ENCODE measurements at regions not wholly inside any gene's neighbourhood (a gene's known extent, or its start where the extent isn't known, plus 50 kb on each side); places are given as distances from the start of the nearest gene placed in this dataset.
"Not testable (repeated sequence)": the region's sequence is repeated elsewhere in the genome, so short reads cannot be mapped to it uniquely, and the experiment has no call there.

DNA sequence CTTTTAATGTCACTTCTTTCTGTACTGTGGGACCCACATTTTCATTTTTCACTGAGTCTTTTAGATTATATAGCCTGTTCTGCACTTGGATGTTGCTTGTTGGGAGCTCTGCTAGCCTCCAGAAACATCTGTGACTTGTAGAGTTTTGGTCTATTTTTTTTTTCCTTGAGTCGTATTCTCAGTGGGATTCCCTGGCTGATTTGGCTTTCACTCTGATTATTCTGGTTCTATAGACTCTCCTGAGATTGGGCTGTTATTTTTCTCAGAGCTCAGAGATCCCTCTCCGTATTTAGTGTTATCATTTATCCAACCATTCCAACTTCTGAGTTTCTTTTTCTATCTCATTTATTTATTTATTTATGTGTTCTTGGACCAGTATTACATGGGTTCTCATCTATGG, 339.3 kb downstream of the FAM170A start:
- 0% methylated on average over 2 of the region's 2 CpGs for WGBS (ENCODE audit: insufficient coverage, low coverage, missing lambda C conversion rate)
- in situ Hi-C loops (cut with MboI) (no loop called here), intact Hi-C loops (cut with micrococcal nuclease) (no loop called here)
- no peaks in the 10 kb centered on the region for H3K27me3 ChIP-seq (ENCODE audit: control insufficient read depth in 2 of 2, insufficient read depth in 2 of 2, low read length in 2 of 2)
- no peaks in the 10 kb centered on the region for H3K4me1 ChIP-seq (replicated peaks in 1 of 2; ENCODE audit: control insufficient read depth in 2 of 2, insufficient read depth in 2 of 2, low read length in 2 of 2)
- H3K4me3 ChIP-seq = no peak overlapping the region
- CTCF ChIA-PET (ENCODE audit: low intra/inter-chr PET ratio) = no interaction called here
- DNase-seq (ENCODE audit: extremely low read depth in 1 of 4, low spot score in 3 of 4) (no peak), FAIRE-seq (no peak), ATAC-seq (no peak)
- BruUV-seq (replicated peaks) = no TSS peak
- no peak overlapping the region for H3K4me2 ChIP-seq (ENCODE audit: insufficient read depth, low read length)
- H3K27ac ChIP-seq (ENCODE audit: extremely low read depth, low read depth, low read length) = no peak overlapping the region
- H3K9me3 ChIP-seq (replicated peaks; ENCODE audit: control insufficient read depth, insufficient read depth, low read depth, low read length) = peaks cover 2% of the 10 kb centered on the region; the same call in 1 of the 2 replicates
- H4K20me1 ChIP-seq (replicated peaks; ENCODE audit: control insufficient read depth, insufficient read depth, low read length) = no peaks in the 10 kb centered on the region
- H3K9ac ChIP-seq (ENCODE audit: insufficient read depth in 1 of 2, low read depth in 2 of 2, low read length in 2 of 2) = no peak overlapping the region
- H2AFZ ChIP-seq (ENCODE audit: low read depth, low read length) = no peak overlapping the region
- no peaks in the 10 kb centered on the region for H3K36me3 ChIP-seq (ENCODE audit: control insufficient read depth, insufficient read depth, low read length)
- TF ChIP-seq FOXJ3 (CRISPR knock-in tag; IDR thresholded peaks at IDR 0.05) (no peak), SP2 (IDR thresholded peaks at IDR 0.05; ENCODE audit: extremely low read depth, low read depth, low read length, poor library complexity, severe bottlenecking) (no peak), TAF9B (IDR thresholded peaks at IDR 0.05; ENCODE audit: partially characterized antibody) (no peak), LCOR (CRISPR knock-in tag; IDR thresholded peaks at IDR 0.05) (no peak), ZSCAN29 (IDR thresholded peaks at IDR 0.05) (no peak), FIP1L1 (IDR thresholded peaks at IDR 0.05; ENCODE audit: low read depth, low read length, poor library complexity, severe bottlenecking) (no peak), CCAR2 (IDR thresholded peaks at IDR 0.05; ENCODE audit: low read depth, low read length) (no peak), ZNF764 (CRISPR knock-in tag; IDR thresholded peaks at IDR 0.05; ENCODE audit: low read depth) (no peak)
- H3K9me1 ChIP-seq (ENCODE audit: control insufficient read depth, insufficient read depth, low read length) = no peaks in the 10 kb centered on the region
- H3K79me2 ChIP-seq (ENCODE audit: control insufficient read depth, insufficient read depth, low read length) = no peaks in the 10 kb centered on the region
- POLR2A ChIA-PET = no interaction called here

DNA sequence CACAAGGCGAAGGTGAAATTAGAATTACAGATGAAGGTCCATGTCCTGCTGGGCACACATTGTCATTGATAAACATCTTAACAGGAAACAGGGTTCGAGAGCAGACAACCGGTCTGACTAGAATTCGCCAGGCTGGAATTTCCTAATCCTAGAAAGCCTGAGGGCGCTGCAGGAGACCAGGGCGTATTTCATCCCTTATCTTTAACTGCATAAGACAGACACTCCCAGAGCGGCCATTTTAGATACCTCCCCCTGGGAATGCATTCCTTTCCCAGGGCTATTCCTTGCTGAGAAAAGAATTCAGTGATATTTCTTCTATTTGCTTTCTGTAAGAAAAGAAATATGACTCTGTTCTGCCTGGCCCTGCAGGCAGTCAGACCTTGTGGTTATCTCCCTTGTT, 357.7 kb downstream of the FAM170A start:
- in situ Hi-C loops (cut with MboI); intact Hi-C loops (cut with micrococcal nuclease); H3K27ac ChIP-seq (ENCODE audit: extremely low read depth, low read depth, low read length); H3K36me3 ChIP-seq (ENCODE audit: control insufficient read depth, insufficient read depth, low read length); DNase-seq (ENCODE audit: extremely low read depth in 1 of 4, low spot score in 3 of 4); BruUV-seq (replicated peaks); H3K9me1 ChIP-seq (ENCODE audit: control insufficient read depth, insufficient read depth, low read length); H2AFZ ChIP-seq (ENCODE audit: low read depth, low read length); H3K4me1 ChIP-seq (replicated peaks in 1 of 2; ENCODE audit: control insufficient read depth in 2 of 2, insufficient read depth in 2 of 2, low read length in 2 of 2); H3K79me2 ChIP-seq (ENCODE audit: control insufficient read depth, insufficient read depth, low read length); H3K4me3 ChIP-seq; CTCF ChIA-PET (ENCODE audit: low intra/inter-chr PET ratio); H4K20me1 ChIP-seq (replicated peaks; ENCODE audit: control insufficient read depth, insufficient read depth, low read length); H3K27me3 ChIP-seq (ENCODE audit: control insufficient read depth in 2 of 2, insufficient read depth in 2 of 2, low read length in 2 of 2); H3K9ac ChIP-seq (ENCODE audit: insufficient read depth in 1 of 2, low read depth in 2 of 2, low read length in 2 of 2); H3K4me2 ChIP-seq (ENCODE audit: insufficient read depth, low read length); H3K9me3 ChIP-seq (replicated peaks; ENCODE audit: control insufficient read depth, insufficient read depth, low read depth, low read length); ATAC-seq; FAIRE-seq; POLR2A ChIA-PET: not testable (repeated sequence)
- 6% methylated on average over 7 of the region's 7 CpGs for WGBS (ENCODE audit: insufficient coverage, low coverage, missing lambda C conversion rate)

All from K562 (cell line).